HG03469 (cell line): ENCODE measurements at regions not wholly inside any gene's neighbourhood (a gene's known extent, or its start where the extent isn't known, plus 50 kb on each side); places are given as distances from the start of the nearest gene placed in this dataset.
"Not testable (repeated sequence)": the region's sequence is repeated elsewhere in the genome, so short reads cannot be mapped to it uniquely, and the experiment has no call there.

Experiments
- ATAC-seq: cut with Tn5 transposase; IDR thresholded peaks from one replicate; pipeline ENCODE4 v1.9.1; 2021; ENCODE audit warnings: mild to moderate bottlenecking, moderate library complexity, moderate number of reproducible peaks; ENCODE audit not compliant: unreplicated experiment

- ATAC-seq, result no peak
Observed at GRCh38 chr3:62926494-62926893, 51.3 kb upstream of the CADPS start.

GRCh38 chr3:62928256-62928655 lies 53.0 kb upstream of the CADPS start:
- ATAC-seq, result no peak

- no peak for ATAC-seq
Observed at GRCh38 chr3:62929771-62930170, 54.6 kb upstream of the CADPS start.

- ATAC-seq, result no peak
Observed at GRCh38 chr3:62935793-62936192, 60.6 kb upstream of the CADPS start.

GRCh38 chr3:62936626-62937254 lies 61.5 kb upstream of the CADPS start:
- no peak for ATAC-seq

GRCh38 chr3:62938583-62938982 lies 63.4 kb upstream of the CADPS start:
- no peak for ATAC-seq

GRCh38 chr3:62939707-62940106 lies 64.5 kb upstream of the CADPS start:
- no peak for ATAC-seq

- no peak for ATAC-seq
Observed at GRCh38 chr3:62940771-62941563, 65.8 kb upstream of the CADPS start.

GRCh38 chr3:62942227-62942626 lies 67.0 kb upstream of the CADPS start:
- ATAC-seq, result no peak

GRCh38 chr3:62942764-62943163 lies 67.5 kb upstream of the CADPS start:
- no peak for ATAC-seq

- no peak for ATAC-seq
Observed at GRCh38 chr3:62948921-62949320, 73.7 kb upstream of the CADPS start.

- no peak for ATAC-seq
Observed at GRCh38 chr3:62950210-62950609, 75.0 kb upstream of the CADPS start.

- ATAC-seq, result no peak
Observed at GRCh38 chr3:62951037-62951613, 75.9 kb upstream of the CADPS start.

GRCh38 chr3:62951880-62952279 lies 76.7 kb upstream of the CADPS start:
- ATAC-seq, result not testable (repeated sequence)

- ATAC-seq, result peak; percentile 89
Observed at GRCh38 chr3:62954580-62954979, 79.4 kb upstream of the CADPS start.

GRCh38 chr3:62955126-62955525 lies 79.9 kb upstream of the CADPS start:
- no peak for ATAC-seq

GRCh38 chr3:62956411-62956810 lies 81.2 kb upstream of the CADPS start:
- ATAC-seq, result no peak

GRCh38 chr3:62961874-62962556 lies 86.8 kb upstream of the CADPS start:
- no peak for ATAC-seq

- ATAC-seq, result no peak
Observed at GRCh38 chr3:62962714-62963113, 87.5 kb upstream of the CADPS start.

GRCh38 chr3:62965311-62965710 lies 90.1 kb upstream of the CADPS start:
- no peak for ATAC-seq

- no peak for ATAC-seq
Observed at GRCh38 chr3:62968128-62968527, 92.9 kb upstream of the CADPS start.

GRCh38 chr3:62970648-62971047 lies 95.4 kb upstream of the CADPS start:
- no peak for ATAC-seq
